Pancreas (tissue), 10 donors: ENCODE measurements at regions not wholly inside any gene's neighbourhood (a gene's known extent, or its start where the extent isn't known, plus 50 kb on each side); places are given as distances from the start of the nearest gene placed in this dataset.
"Not testable (repeated sequence)": the region's sequence is repeated elsewhere in the genome, so short reads cannot be mapped to it uniquely, and the experiment has no call there.

Source experiments
- ATAC-seq, 4 donors: fragments of 200-7000 bp; cut with Tn5 transposase; one replicate each; pipeline versions ENCODE4 v1.8.0 to v1.9.1; 2020; ENCODE audit warnings: mild to moderate bottlenecking in 4 of 4, moderate library complexity in 4 of 4
- DNase-seq, 6 donors: peaks; one replicate each; pipeline ENCODE4 v3.0.0-alpha.2; 2020
- FAIRE-seq: peaks from 2 replicates; lab custom pipeline; 2012; peaks lifted over from hg19 to GRCh38; lab: Jason Lieb, UNC
- H3K27ac ChIP-seq, 4 donors: fragments of 200-600 bp; sonication (generic); 1 replicate in 3 of 4; 2 replicates in 1 of 4; pipeline versions ENCODE4 v1.5.0 to v1.8.0; 2020
- H3K27me3 ChIP-seq, 4 donors: fragments of 200-600 bp; one replicate each; pipeline ENCODE4 v1.8.0; 2021
- H3K36me3 ChIP-seq, 3 donors: fragments of 200-600 bp; sonication (generic) in 1 of 3; one replicate each; pipeline versions ENCODE4 v1.5.0 to v1.8.0; 2020 to 2021
- H3K4me1 ChIP-seq, 3 donors: fragments of 200-600 bp; one replicate each; pipeline ENCODE4 v1.8.0; 2021
- H3K4me3 ChIP-seq, 4 donors: fragments of 200-600 bp; sonication (generic) in 2 of 4; one replicate each; pipeline versions ENCODE4 v1.5.0 to v1.8.0; 2020 to 2021
- H3K9me3 ChIP-seq, 4 donors: fragments of 200-600 bp; one replicate each; pipeline ENCODE4 v1.8.0; 2021
- CTCF ChIP-seq, 4 donors: fragments of 200-600 bp; sonication (generic) in 3 of 4; IDR thresholded peaks; one replicate each; pipeline versions ENCODE4 v1.5.0 to v1.8.0; 2021; ENCODE audit warnings: antibody characterized with exemption in 4 of 4
- WGBS, 2 donors: extraction: QIAGEN DNeasy Blood & Tissue Kit; methylation state at CpG; one replicate each; pipeline ENCODE4 v1.1.7; 2013; 5-methylcytosine and 5-hydroxymethylcytosine counted together
- intact Hi-C, 3 donors: fragments of 100-400 bp; cut with DNase I; formaldehyde crosslinking; loops; one replicate each; pipeline versions ENCODE4 v1.11.1 to v1.14.2; 2022
- donor health status: healthy with polysubstance abuse.
- donor health status: DM: no; HTN: no; CAD: no; lungs with moderate emphysema.
- donor health status: DM: no; HTN: no; CAD: no.
- donor health status: control.
- donor health status: control.
- donor health status: Bipolar disorder and iron deficiency.
- donor health status: DM: yes; HTN: yes; CAD: no.
- donor health status: DM: no; HTN: no; CAD: no.
- donor health status: DM: no; HTN: no; CAD: no.
- donor health status: DM: yes; HTN: yes; CAD: no.

GRCh38 chr6:168915242-168915641, 338.4 kb downstream of the THBS2 start:
- ATAC-seq (no peak), DNase-seq (no peak), FAIRE-seq (no peak)
- TF ChIP-seq CTCF (IDR thresholded peaks at IDR 0.05): no peak
- intact Hi-C loops: no loop called here
- H3K9me3 ChIP-seq: no peaks in the 10 kb centered on the region
- H3K27me3 ChIP-seq: no peaks in the 10 kb centered on the region
- no peaks in the 10 kb centered on the region for H3K36me3 ChIP-seq
- no peaks in the 10 kb centered on the region for H3K4me1 ChIP-seq
- no peak overlapping the region for H3K27ac ChIP-seq
- no peak overlapping the region for H3K4me3 ChIP-seq
- 55 to 72% methylated on average over 6 of the region's 6 CpGs for WGBS, 2 donors

GRCh38 chr6:168913866-168914469, 339.7 kb downstream of the THBS2 start:
- no peak for ATAC-seq
- no peaks in the 10 kb centered on the region for H3K4me1 ChIP-seq
- no peak overlapping the region for H3K4me3 ChIP-seq
- H3K27me3 ChIP-seq: no peaks in the 10 kb centered on the region
- no peak for FAIRE-seq
- H3K36me3 ChIP-seq: no peaks in the 10 kb centered on the region
- peak in 1 of 6 donors; percentile 11 for DNase-seq
- 92 to 93% methylated on average over 12 of the region's 12 CpGs for whole genome bisulfite sequencing, 2 donors
- TF ChIP-seq CTCF (IDR thresholded peaks at IDR 0.05): no peak
- H3K27ac ChIP-seq: no peak overlapping the region
- intact Hi-C loops: no loop called here
- H3K9me3 ChIP-seq: no peaks in the 10 kb centered on the region

- H3K9me3 ChIP-seq, H3K36me3 ChIP-seq, intact Hi-C loops, FAIRE-seq, H3K27ac ChIP-seq, H3K4me3 ChIP-seq, H3K4me1 ChIP-seq, H3K27me3 ChIP-seq: not testable (repeated sequence)
- WGBS, 2 donors: 44 to 49% methylated on average over 11 of the region's 11 CpGs
- DNase-seq: peak in 1 of 6 donors; percentile 22
- peak in 2 of 4 donors; percentile 64 to 66 for ATAC-seq
Measured at GRCh38 chr6:168913231-168913865, 340.3 kb downstream of the THBS2 start.

DNA sequence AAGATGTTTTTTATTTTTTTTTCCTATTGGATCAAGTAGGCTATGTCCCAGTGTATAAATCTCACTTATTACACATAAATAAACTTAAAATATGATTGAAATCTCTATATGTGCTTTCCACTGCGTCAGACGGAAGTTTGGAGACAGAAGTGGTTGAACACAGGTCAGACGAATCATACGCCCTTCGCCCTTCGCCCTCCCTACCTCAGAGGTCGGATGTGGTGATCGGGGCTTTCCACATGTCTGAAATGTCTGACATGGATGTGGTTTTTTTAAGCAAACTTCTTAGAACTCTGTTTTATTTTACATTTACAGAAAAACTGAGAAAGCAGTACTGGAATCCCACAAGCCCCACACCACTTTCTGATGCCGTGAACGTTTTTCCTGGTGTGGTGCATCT, 344.4 kb downstream of the THBS2 start:
- no peak overlapping the region for H3K27ac ChIP-seq
- H3K36me3 ChIP-seq: no peaks in the 10 kb centered on the region
- 82 to 85% methylated on average over 10 of the region's 10 CpGs for WGBS, 2 donors
- no peak overlapping the region for H3K4me3 ChIP-seq
- ATAC-seq: no peak
- TF ChIP-seq CTCF (IDR thresholded peaks at IDR 0.05): no peak
- no peaks in the 10 kb centered on the region for H3K9me3 ChIP-seq
- H3K27me3 ChIP-seq: no peaks in the 10 kb centered on the region
- DNase-seq: no peak
- no peak for FAIRE-seq
- no peaks in the 10 kb centered on the region for H3K4me1 ChIP-seq
- intact Hi-C loops: no loop called here

- no peaks in the 10 kb centered on the region for H3K27me3 ChIP-seq
- FAIRE-seq: no peak
- WGBS, 2 donors: 66 to 81% methylated on average over 5 of the region's 5 CpGs
- TF ChIP-seq CTCF (IDR thresholded peaks at IDR 0.05): no peak
- H3K4me3 ChIP-seq: no peak overlapping the region
- no peak for ATAC-seq
- no peaks in the 10 kb centered on the region for H3K9me3 ChIP-seq
- DNase-seq: no peak
- no peaks in the 10 kb centered on the region for H3K4me1 ChIP-seq
- H3K36me3 ChIP-seq: no peaks in the 10 kb centered on the region
- H3K27ac ChIP-seq: no peak overlapping the region
- intact Hi-C loops: no loop called here
Measured at GRCh38 chr6:168908887-168909286, 344.8 kb downstream of the THBS2 start.
